K562 (cell line): ENCODE measurements at regions not wholly inside any gene's neighbourhood (a gene's known extent, or its start where the extent isn't known, plus 50 kb on each side); places are given as distances from the start of the nearest gene placed in this dataset.

Source experiments
- ATAC-seq: fragments of 200-7000 bp; cut with Tn5 transposase; 3 replicates; pipeline ENCODE4 v1.9.1; 2020; ENCODE audit warnings: moderate library complexity
- BruUV-seq: library from RNA; stranded (reverse); fragments of 400-500 nt; replicated peaks from 2 replicates; lab custom pipeline; 2021; lab: Mats Ljungman, UMichigan
- CTCF ChIA-PET: fragments of 300-600 bp; formaldehyde crosslinking; extraction: SDS; loops from one replicate; lab custom pipeline; 2021; ENCODE audit warnings: low intra/inter-chr PET ratio; lab: Yijun Ruan, JAX
- POLR2A ChIA-PET: fragments of 300-600, 350-650 bp; sonication (Branson Sonifier 250); formaldehyde crosslinking; extraction: SDS; loops from one replicate; lab custom pipeline; 2021; ENCODE audit warnings: antibody characterized with exemption, inconsistent platforms; lab: Yijun Ruan, JAX
- DNase-seq, 4 experiments: peaks; one replicate each; pipeline versions ENCODE4 v3.0.0 to v3.0.0-alpha.2; 2011 to 2018; ENCODE audit warnings: low spot score in 3 of 4, mixed read lengths in 3 of 4; ENCODE audit errors: extremely low read depth in 1 of 4
- FAIRE-seq: peaks from 2 replicates; lab custom pipeline; 2011; peaks lifted over from hg19 to GRCh38; lab: Jason Lieb, UNC
- H2AFZ ChIP-seq: 2 replicates; pipeline ENCODE4 v1.6.0; 2011; ENCODE audit warnings: low read depth, low read length, control low read depth, inconsistent platforms
- H3K27ac ChIP-seq: fragments of 200-600 bp; 3 replicates; pipeline ENCODE4 v1.8.0; 2011; ENCODE audit warnings: low read depth, mild to moderate bottlenecking, control low read depth, inconsistent platforms, low read length, moderate library complexity, mixed read lengths; ENCODE audit errors: extremely low read depth
- H3K27me3 ChIP-seq, 2 experiments: fragments of 300-600 bp in 1 of 2; 2 replicates in 1 of 2; 3 replicates in 1 of 2; pipeline versions ENCODE4 v1.6.0 to v1.8.0; 2011; ENCODE audit warnings: inconsistent platforms in 2 of 2, low read length in 2 of 2, mild to moderate bottlenecking in 1 of 2, mixed read lengths in 1 of 2, moderate library complexity in 1 of 2; ENCODE audit not compliant: control insufficient read depth in 2 of 2, insufficient read depth in 2 of 2
- H3K36me3 ChIP-seq: fragments of 300-600 bp; 3 replicates; pipeline ENCODE4 v1.8.0; 2011; ENCODE audit warnings: mild to moderate bottlenecking, low read length, inconsistent platforms; ENCODE audit not compliant: control insufficient read depth, insufficient read depth
- H3K4me1 ChIP-seq, 2 experiments: fragments of 200-600 bp in 1 of 2; replicated peaks in 1 of 2; 2 replicates in 1 of 2; 3 replicates in 1 of 2; pipeline versions ENCODE4 v1.5.1 to v1.8.0; 2011; ENCODE audit warnings: inconsistent platforms in 2 of 2, low read length in 2 of 2, mild to moderate bottlenecking in 1 of 2, mixed read lengths in 1 of 2, moderate library complexity in 1 of 2; ENCODE audit not compliant: control insufficient read depth in 2 of 2, insufficient read depth in 2 of 2
- H3K4me2 ChIP-seq: 2 replicates; pipeline ENCODE4 v1.6.1; 2011; ENCODE audit warnings: low read length, control low read depth, inconsistent platforms, mixed read lengths; ENCODE audit not compliant: insufficient read depth
- H3K4me3 ChIP-seq: fragments of 200-600 bp; sonication (generic), shearing (Covaris generic); 2 replicates; pipeline ENCODE4 v1.5.1; 2016; ENCODE audit warnings: control low read depth, inconsistent platforms
- H3K79me2 ChIP-seq: fragments of 200-600 bp; 3 replicates; pipeline ENCODE4 v1.8.0; 2011; ENCODE audit warnings: low read length, inconsistent platforms; ENCODE audit not compliant: control insufficient read depth, insufficient read depth
- H3K9ac ChIP-seq, 2 experiments: 2 replicates each; pipeline versions ENCODE4 v1.6.0 to v1.6.1; 2011; ENCODE audit warnings: low read depth in 2 of 2, low read length in 2 of 2, control low read depth in 1 of 2, inconsistent platforms in 1 of 2, mild to moderate bottlenecking in 1 of 2, mixed read lengths in 1 of 2; ENCODE audit not compliant: insufficient read depth in 1 of 2
- H3K9me1 ChIP-seq: one replicate; pipeline ENCODE4 v1.6.0; 2011; ENCODE audit warnings: inconsistent platforms, mild to moderate bottlenecking, low read length, moderate library complexity; ENCODE audit not compliant: control insufficient read depth, insufficient read depth
- H3K9me3 ChIP-seq: replicated peaks from 2 replicates; pipeline ENCODE4 v1.5.1; 2011; ENCODE audit warnings: low read depth, low read length, inconsistent platforms; ENCODE audit not compliant: control insufficient read depth, insufficient read depth
- H4K20me1 ChIP-seq: replicated peaks from 2 replicates; pipeline ENCODE4 v1.6.1; 2011; ENCODE audit warnings: low read length, inconsistent platforms, mixed read lengths; ENCODE audit not compliant: control insufficient read depth, insufficient read depth
- ETV1 ChIP-seq: fragments of 450-650 bp; conservative IDR thresholded peaks from 2 replicates; pipeline ENCODE4 v1.6.1; 2016; ENCODE audit warnings: missing genetic modification characterization, control low read depth, low read depth, missing compliant biosample characterization
- JUN ChIP-seq, 2 experiments: sonication (generic) in 1 of 2; formaldehyde crosslinking in 1 of 2; IDR thresholded peaks; 2 replicates each; pipeline versions ENCODE4 v1.6.1 to v1.8.0; 2012 to 2022; ENCODE audit warnings: borderline replicate concordance in 2 of 2, mild to moderate bottlenecking in 2 of 2, improper control_type of control experiment in 1 of 2, low read depth in 1 of 2, low read length in 1 of 2, missing genetic modification reagents in 1 of 2
- MTA3 ChIP-seq: fragments of 450-650 bp; formaldehyde crosslinking; IDR thresholded peaks from 2 replicates; pipeline ENCODE4 v1.6.1; 2017; ENCODE audit warnings: mild to moderate bottlenecking, borderline replicate concordance
- NCOR1 ChIP-seq: fragments of 450-650 bp; IDR thresholded peaks from 2 replicates; pipeline ENCODE4 v1.6.1; 2016; ENCODE audit warnings: mild to moderate bottlenecking, moderate library complexity
- RNF2 ChIP-seq: sonication (generic); IDR thresholded peaks from 2 replicates; pipeline ENCODE4 v1.6.1; 2016
- TFAM ChIP-seq: fragments of 250-450 bp; sonication (Bioruptor Pico); conservative IDR thresholded peaks from 2 replicates; pipeline ENCODE4 v1.5.0; 2021; ENCODE audit warnings: mild to moderate bottlenecking, moderate library complexity
- ZNF124 ChIP-seq: sonication (generic); formaldehyde crosslinking; IDR thresholded peaks from 2 replicates; pipeline ENCODE4 v1.8.1; 2022; ENCODE audit warnings: missing genetic modification reagents
- ZNF764 ChIP-seq: fragments of 250-450 bp; sonication (Bioruptor Pico); IDR thresholded peaks from 2 replicates; pipeline ENCODE4 v1.4.0; 2020; ENCODE audit warnings: low read depth, mild to moderate bottlenecking, moderate library complexity
- ZNF766 ChIP-seq: fragments of 200-800 bp; sonication (Bioruptor generic); conservative IDR thresholded peaks from 2 replicates; pipeline ENCODE4 v1.6.1; 2016; ENCODE audit warnings: missing genetic modification characterization, missing compliant biosample characterization
- WGBS: fragments of 100-300 bp; shearing (Covaris generic); methylation state at CpG from one replicate; pipeline ENCODE4 v1.1.6; 2016; ENCODE audit warnings: low coverage, mixed read lengths; ENCODE audit not compliant: insufficient coverage; ENCODE audit errors: missing lambda C conversion rate; 5-methylcytosine and 5-hydroxymethylcytosine counted together
- in situ Hi-C: fragments of 300-500 bp; cut with MboI; formaldehyde crosslinking; loops from 4 replicates; pipeline ENCODE4 v1.15.0; 2018; ENCODE audit warnings: inconsistent platforms, mixed read lengths
- intact Hi-C: fragments of 100-400 bp; cut with micrococcal nuclease; formaldehyde crosslinking; loops from 2 replicates; pipeline ENCODE4 v1.14.2; 2022
- TF ChIP-seq, protein P1 (sequence below): fragments of 450-650 bp; IDR thresholded peaks from 2 replicates; pipeline ENCODE4 v1.6.1; 2018; ENCODE audit warnings: mild to moderate bottlenecking, low read depth; ENCODE audit not compliant: partially characterized antibody

DNA sequence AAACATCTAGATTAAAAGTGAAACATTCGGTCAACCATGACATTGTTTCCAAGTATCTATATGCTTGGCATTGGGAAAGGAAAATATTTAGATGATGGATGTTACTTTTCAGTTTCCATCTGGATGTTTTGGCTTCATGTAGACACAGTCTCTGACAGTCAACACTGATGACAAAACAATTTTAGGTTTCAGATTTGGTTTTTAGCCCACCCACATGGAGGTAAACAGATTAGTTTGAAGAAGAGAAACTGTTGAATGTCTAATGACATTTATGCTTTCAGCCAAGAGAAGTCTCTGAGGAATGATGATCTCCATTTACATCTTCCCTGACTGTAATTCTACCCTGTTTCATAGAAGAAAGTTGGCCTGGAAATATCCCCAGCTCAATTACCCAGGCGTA is 379.1 kb downstream of the SLITRK6 start:
- CTCF ChIA-PET: no interaction called here
- no TSS peak for BruUV-seq
- no peak overlapping the region for H3K9ac ChIP-seq

DNA sequence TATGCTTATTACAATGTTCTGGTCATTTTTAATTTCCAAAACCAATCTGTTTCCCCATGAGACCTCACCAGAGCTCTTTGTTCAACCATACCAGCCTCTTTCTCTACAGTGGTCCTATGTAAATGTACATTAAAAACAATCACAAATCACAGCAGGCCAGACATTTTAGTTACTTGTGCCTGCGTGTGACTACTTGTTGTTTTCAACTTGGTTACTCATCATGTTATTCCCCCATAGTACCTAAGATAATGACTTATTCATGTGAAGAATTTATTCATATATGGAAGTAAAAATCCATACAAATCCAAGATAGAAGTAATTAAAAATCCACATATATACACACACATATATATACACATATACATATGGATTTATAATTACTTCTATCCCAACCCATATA is 379.6 kb downstream of the SLITRK6 start:
- TF ChIP-seq ZNF766: no peak
- TF ChIP-seq ETV1 (tag): no peak
- TF ChIP-seq MTA3: no peak
- Histone ChIP-seq H3K36me3 (no peaks in the 10 kb centered on the region), H3K9me1 (no peaks in the 10 kb centered on the region), H3K27ac (no peak overlapping the region), H3K27me3 (no peaks in the 10 kb centered on the region), H3K9me3 (no peaks in the 10 kb centered on the region; the same call in 1 of the 2 replicates), H3K4me2 (no peak overlapping the region), H3K79me2 (no peaks in the 10 kb centered on the region), H3K4me1 (no peaks in the 10 kb centered on the region), H4K20me1 (no peaks in the 10 kb centered on the region), H2AFZ (no peak overlapping the region), H3K9ac (no peak overlapping the region), H3K4me3 (no peak overlapping the region)
- WGBS: 0% methylated on average over 1 of the region's 1 CpG
- in situ Hi-C loops: no loop called here
- ChIA-PET CTCF (no interaction called here), POLR2A (no interaction called here)
- DNase-seq (no peak), FAIRE-seq (no peak), ATAC-seq (no peak)
- intact Hi-C loops: no loop called here
- BruUV-seq: no TSS peak

More for the DNA sequence above, 379.1 kb downstream of the SLITRK6 start:
- intact Hi-C loops: no loop called here
- POLR2A ChIA-PET: no interaction called here
- DNase-seq: no peak
- Histone ChIP-seq H3K36me3 (no peaks in the 10 kb centered on the region), H3K4me3 (no peak overlapping the region), H3K4me1 (no peaks in the 10 kb centered on the region), H2AFZ (no peak overlapping the region), H3K4me2 (no peak overlapping the region), H3K27ac (no peak overlapping the region), H4K20me1 (no peaks in the 10 kb centered on the region), H3K27me3 (no peaks in the 10 kb centered on the region), H3K9me3 (no peaks in the 10 kb centered on the region; the same call in 1 of the 2 replicates), H3K9me1 (no peaks in the 10 kb centered on the region), H3K79me2 (no peaks in the 10 kb centered on the region)
- in situ Hi-C loops: no loop called here
- no peak for FAIRE-seq
- ATAC-seq: no peak
- TF ChIP-seq JUN (IDR thresholded peaks at IDR 0.05; ENCODE audit: borderline replicate concordance, low read depth, low read length) (no peak), JUN (CRISPR knock-in tag; IDR thresholded peaks at IDR 0.05; ENCODE audit: borderline replicate concordance) (no peak), RNF2 (no peak), NCOR1 (no peak), ZNF124 (CRISPR knock-in tag) (no peak), ZNF764 (CRISPR knock-in tag) (no peak), TFAM (no peak)
- TF ChIP-seq, protein P1, sequence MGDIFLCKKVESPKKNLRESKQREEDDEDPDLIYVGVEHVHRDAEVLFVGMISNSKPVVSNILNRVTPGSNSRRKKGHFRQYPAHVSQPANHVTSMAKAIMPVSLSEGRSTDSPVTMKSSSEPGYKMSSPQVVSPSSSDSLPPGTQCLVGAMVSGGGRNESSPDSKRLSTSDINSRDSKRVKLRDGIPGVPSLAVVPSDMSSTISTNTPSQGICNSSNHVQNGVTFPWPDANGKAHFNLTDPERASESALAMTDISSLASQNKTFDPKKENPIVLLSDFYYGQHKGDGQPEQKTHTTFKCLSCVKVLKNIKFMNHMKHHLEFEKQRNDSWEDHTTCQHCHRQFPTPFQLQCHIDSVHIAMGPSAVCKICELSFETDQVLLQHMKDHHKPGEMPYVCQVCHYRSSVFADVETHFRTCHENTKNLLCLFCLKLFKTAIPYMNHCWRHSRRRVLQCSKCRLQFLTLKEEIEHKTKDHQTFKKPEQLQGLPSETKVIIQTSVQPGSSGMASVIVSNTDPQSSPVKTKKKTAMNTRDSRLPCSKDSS: no peak
- WGBS: 0% methylated on average over 2 of the region's 2 CpGs
